ENCODE measurements at regions not wholly inside any gene's neighbourhood (a gene's known extent, or its start where the extent isn't known, plus 50 kb on each side); places are given as distances from the start of the nearest gene placed in this dataset.
"Not testable (repeated sequence)": the region's sequence is repeated elsewhere in the genome, so short reads cannot be mapped to it uniquely, and the experiment has no call there.

- H3K4me3 ChIP-seq (ENCODE audit: low read length in 3 of 3), result no peak overlapping the region
- H3K36me3 ChIP-seq (ENCODE audit: control insufficient read depth in 2 of 3, insufficient read depth in 3 of 3, low read length in 3 of 3), result no peaks in the 10 kb centered on the region
- DNase-seq, result no peak
- intact Hi-C loops (cut with DNase I), result no loop called here
- H3K4me1 ChIP-seq (ENCODE audit: control insufficient read depth in 2 of 3, insufficient read depth in 2 of 3, low read depth in 1 of 3, low read length in 3 of 3), result no peaks in the 10 kb centered on the region
- H3K27me3 ChIP-seq (ENCODE audit: control insufficient read depth, insufficient read depth, low read length), result no peaks in the 10 kb centered on the region
- no peak for FAIRE-seq
- no peak overlapping the region for H3K27ac ChIP-seq (ENCODE audit: low read depth in 2 of 2, low read length in 2 of 2)
- no peaks in the 10 kb centered on the region for H3K9me3 ChIP-seq (ENCODE audit: control insufficient read depth in 2 of 3, insufficient read depth in 1 of 3, low read length in 3 of 3)
- TF ChIP-seq CTCF (IDR thresholded peaks at IDR 0.05; ENCODE audit: borderline replicate concordance, extremely low read depth, insufficient read depth), result no peak
- H3K9ac ChIP-seq (ENCODE audit: low read length in 3 of 3), result no peak overlapping the region
These were observed 699.1 kb upstream of the ADGRB3 start for GRCh38 chr6:67935976-67936477.

DNA sequence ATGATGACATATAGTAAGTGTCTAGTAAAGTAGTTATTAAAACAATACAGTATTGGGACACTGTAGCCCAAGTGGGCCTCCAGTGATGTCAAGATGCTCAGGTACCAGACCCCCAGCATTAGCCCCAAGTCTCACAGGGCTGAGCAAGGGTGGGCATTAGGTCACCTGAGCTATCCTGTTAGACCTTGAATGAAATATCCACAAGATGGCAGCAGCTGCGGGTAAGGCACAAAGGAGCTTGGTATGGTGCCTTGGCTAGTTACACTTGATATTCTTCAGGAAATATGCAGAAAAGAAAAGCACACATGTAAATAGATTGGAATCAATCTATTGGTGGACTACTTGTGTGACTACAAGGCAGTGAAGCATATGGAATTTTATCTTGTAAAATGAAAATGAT lies 701.8 kb upstream of the ADGRB3 start:
- no peaks in the 10 kb centered on the region for H3K27me3 ChIP-seq (ENCODE audit: control insufficient read depth, insufficient read depth, low read length)
- H3K4me3 ChIP-seq (ENCODE audit: low read length in 3 of 3), result no peak overlapping the region
- H3K36me3 ChIP-seq (ENCODE audit: control insufficient read depth in 2 of 3, insufficient read depth in 3 of 3, low read length in 3 of 3), result no peaks in the 10 kb centered on the region
- H3K27ac ChIP-seq (ENCODE audit: low read depth in 2 of 2, low read length in 2 of 2), result no peak overlapping the region
- no peak for TF ChIP-seq CTCF (IDR thresholded peaks at IDR 0.05; ENCODE audit: borderline replicate concordance, extremely low read depth, insufficient read depth)
- intact Hi-C loops (cut with DNase I), result no loop called here
- H3K4me1 ChIP-seq (ENCODE audit: control insufficient read depth in 2 of 3, insufficient read depth in 2 of 3, low read depth in 1 of 3, low read length in 3 of 3), result no peaks in the 10 kb centered on the region
- no peak for FAIRE-seq
- H3K9me3 ChIP-seq (ENCODE audit: control insufficient read depth in 2 of 3, insufficient read depth in 1 of 3, low read length in 3 of 3), result no peaks in the 10 kb centered on the region
- DNase-seq, result peak in 2 of 5 donors; percentile 2 to 3
- H3K9ac ChIP-seq (ENCODE audit: low read length in 3 of 3), result no peak overlapping the region

DNA sequence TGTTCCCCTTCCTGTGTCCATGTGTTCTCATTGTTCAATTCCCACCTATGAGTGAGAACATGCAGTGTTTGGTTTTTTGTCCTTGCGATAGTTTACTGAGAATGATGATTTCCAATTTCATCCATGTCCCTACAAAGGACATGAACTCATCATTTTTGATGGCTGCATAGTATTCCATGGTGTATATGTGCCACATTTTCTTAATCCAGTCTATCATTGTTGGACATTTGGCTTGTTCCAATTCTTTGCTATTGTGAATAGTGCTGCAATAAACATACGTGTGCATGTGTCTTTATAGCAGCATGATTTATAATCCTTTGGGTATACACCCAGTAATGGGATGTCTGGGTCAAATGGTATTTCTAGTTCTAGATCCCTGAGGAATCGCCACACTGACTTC lies 712.5 kb upstream of the ADGRB3 start:
- DNase-seq; FAIRE-seq; intact Hi-C loops (cut with DNase I): not testable (repeated sequence)

GRCh38 chr6:67920040-67920439 lies 715.0 kb upstream of the ADGRB3 start:
- H3K27ac ChIP-seq (ENCODE audit: low read depth in 2 of 2, low read length in 2 of 2); H3K27me3 ChIP-seq (ENCODE audit: control insufficient read depth, insufficient read depth, low read length); H3K4me1 ChIP-seq (ENCODE audit: control insufficient read depth in 2 of 3, insufficient read depth in 2 of 3, low read depth in 1 of 3, low read length in 3 of 3); H3K4me3 ChIP-seq (ENCODE audit: low read length in 3 of 3); H3K9me3 ChIP-seq (ENCODE audit: control insufficient read depth in 2 of 3, insufficient read depth in 1 of 3, low read length in 3 of 3); H3K9ac ChIP-seq (ENCODE audit: low read length in 3 of 3); H3K36me3 ChIP-seq (ENCODE audit: control insufficient read depth in 2 of 3, insufficient read depth in 3 of 3, low read length in 3 of 3); FAIRE-seq; intact Hi-C loops (cut with DNase I); DNase-seq: not testable (repeated sequence)

More for the DNA sequence above, 712.5 kb upstream of the ADGRB3 start:
- not testable (repeated sequence) for H3K27ac ChIP-seq (ENCODE audit: low read depth in 2 of 2, low read length in 2 of 2); H3K9ac ChIP-seq (ENCODE audit: low read length in 3 of 3); H3K9me3 ChIP-seq (ENCODE audit: control insufficient read depth in 2 of 3, insufficient read depth in 1 of 3, low read length in 3 of 3); H3K4me3 ChIP-seq (ENCODE audit: low read length in 3 of 3); H3K4me1 ChIP-seq (ENCODE audit: control insufficient read depth in 2 of 3, insufficient read depth in 2 of 3, low read depth in 1 of 3, low read length in 3 of 3); H3K36me3 ChIP-seq (ENCODE audit: control insufficient read depth in 2 of 3, insufficient read depth in 3 of 3, low read length in 3 of 3); H3K27me3 ChIP-seq (ENCODE audit: control insufficient read depth, insufficient read depth, low read length)

- Histone ChIP-seq H3K27ac (ENCODE audit: low read depth in 2 of 2, low read length in 2 of 2) (no peak overlapping the region), H3K36me3 (ENCODE audit: control insufficient read depth in 2 of 3, insufficient read depth in 3 of 3, low read length in 3 of 3) (no peaks in the 10 kb centered on the region), H3K9ac (ENCODE audit: low read length in 3 of 3) (no peak overlapping the region), H3K4me1 (ENCODE audit: control insufficient read depth in 2 of 3, insufficient read depth in 2 of 3, low read depth in 1 of 3, low read length in 3 of 3) (no peaks in the 10 kb centered on the region), H3K4me3 (ENCODE audit: low read length in 3 of 3) (no peak overlapping the region), H3K9me3 (ENCODE audit: control insufficient read depth in 2 of 3, insufficient read depth in 1 of 3, low read length in 3 of 3) (peaks cover 0 to 3% (median 0%) of the 10 kb centered on the region in 3 donors), H3K27me3 (ENCODE audit: control insufficient read depth, insufficient read depth, low read length) (no peaks in the 10 kb centered on the region)
- no peak for FAIRE-seq
- no peak for DNase-seq
- intact Hi-C loops (cut with DNase I), result no loop called here
- no peak for TF ChIP-seq CTCF (IDR thresholded peaks at IDR 0.05; ENCODE audit: borderline replicate concordance, extremely low read depth, insufficient read depth)
These were observed 718.7 kb upstream of the ADGRB3 start for GRCh38 chr6:67916399-67916798.
